ENCODE measurements at regions not wholly inside any gene's neighbourhood (a gene's known extent, or its start where the extent isn't known, plus 50 kb on each side); places are given as distances from the start of the nearest gene placed in this dataset.

GRCh38 chr6:97913721-97914120 lies 630.7 kb upstream of the MMS22L start:
- ChIA-PET SMC1A (ENCODE audit: uncharacterized antibody, unreplicated experiment) (no interaction called here), CTCF (no interaction called here), RAD21 (ENCODE audit: unreplicated experiment) (no interaction called here), POLR2A (no interaction called here)
- no peaks in the 10 kb centered on the region for H3K27me3 ChIP-seq (replicated peaks in 1 of 2; ENCODE audit: control insufficient read depth in 2 of 2, insufficient read depth in 2 of 2, low read length in 1 of 2)
- no peaks in the 10 kb centered on the region for H3K4me1 ChIP-seq (ENCODE audit: control insufficient read depth, insufficient read depth, low read length)
- H2AFZ ChIP-seq (ENCODE audit: control insufficient read depth, low read depth, low read length) = no peak overlapping the region
- H3K4me3 ChIP-seq = no peak overlapping the region
- no peak overlapping the region for H3K9ac ChIP-seq (ENCODE audit: control insufficient read depth, insufficient read depth, low read length)
- FAIRE-seq (no peak), ATAC-seq (no peak), DNase-seq (ENCODE audit: low read depth, low spot score) (no peak)
- no peaks in the 10 kb centered on the region for H4K20me1 ChIP-seq (ENCODE audit: control insufficient read depth, insufficient read depth)
- in situ Hi-C loops (cut with MboI) (no loop called here), intact Hi-C loops (cut with micrococcal nuclease; ENCODE audit: unreplicated experiment) (no loop called here)
- WGBS (ENCODE audit: insufficient coverage, insufficient replicate concordance, low lambda C conversion rate, missing lambda C conversion rate) = 0% methylated on average over 1 of the region's 1 CpG
- H3K27ac ChIP-seq (ENCODE audit: control insufficient read depth, insufficient read depth) = no peak overlapping the region
- no peak overlapping the region for H3K4me2 ChIP-seq (ENCODE audit: control insufficient read depth, insufficient read depth)
- H3K79me2 ChIP-seq (ENCODE audit: control insufficient read depth, insufficient read depth, low read length) = no peaks in the 10 kb centered on the region
- no peaks in the 10 kb centered on the region for H3K36me3 ChIP-seq (ENCODE audit: control insufficient read depth in 2 of 2, insufficient read depth in 2 of 2, low read length in 1 of 2)
- no peaks in the 10 kb centered on the region for H3K9me3 ChIP-seq (replicated peaks; ENCODE audit: control insufficient read depth, insufficient read depth, low read length)
- no TSS peak for BruUV-seq (replicated peaks)
- TF ChIP-seq BCL11A (IDR thresholded peaks at IDR 0.05; ENCODE audit: low read depth, low read length) (0 out of 2 replicates have a peak, but pooled peaks have one; percentile 7), NR2F1 (conservative IDR thresholded peaks at IDR 0.05) (peak; percentile 74), MEF2B (IDR thresholded peaks at IDR 0.05; ENCODE audit: partially characterized antibody, poor library complexity, severe bottlenecking) (peak; percentile 51), ZNF24 (IDR thresholded peaks at IDR 0.05) (no peak), ZNF207 (IDR thresholded peaks at IDR 0.05; ENCODE audit: borderline replicate concordance) (no peak), IKZF1 (conservative IDR thresholded peaks at IDR 0.05) (0 out of 2 replicates have a peak, but pooled peaks have one; percentile 13), SMC3 (IDR thresholded peaks at IDR 0.05; ENCODE audit: borderline replicate concordance, low read length) (no peak), SMARCA5 (IDR thresholded peaks at IDR 0.05) (no peak), TBL1XR1 (IDR thresholded peaks at IDR 0.05; ENCODE audit: low read depth, low read length) (no peak), ZBTB40 (IDR thresholded peaks at IDR 0.05; ENCODE audit: borderline replicate concordance) (no peak), MTA2 (IDR thresholded peaks at IDR 0.05; ENCODE audit: low read depth) (peak; percentile 89), BACH1 (IDR thresholded peaks at IDR 0.05; ENCODE audit: borderline replicate concordance) (no peak), CBFB (IDR thresholded peaks at IDR 0.05; ENCODE audit: low read depth) (no peak), RUNX3 (IDR thresholded peaks at IDR 0.05; ENCODE audit: low read length) (no peak), RFX5 (IDR thresholded peaks at IDR 0.05; ENCODE audit: low read depth, low read length) (no peak), ZNF384 (IDR thresholded peaks at IDR 0.05; ENCODE audit: borderline replicate concordance, low read depth, low read length) (no peak)
- TF ChIP-seq, protein P1, sequence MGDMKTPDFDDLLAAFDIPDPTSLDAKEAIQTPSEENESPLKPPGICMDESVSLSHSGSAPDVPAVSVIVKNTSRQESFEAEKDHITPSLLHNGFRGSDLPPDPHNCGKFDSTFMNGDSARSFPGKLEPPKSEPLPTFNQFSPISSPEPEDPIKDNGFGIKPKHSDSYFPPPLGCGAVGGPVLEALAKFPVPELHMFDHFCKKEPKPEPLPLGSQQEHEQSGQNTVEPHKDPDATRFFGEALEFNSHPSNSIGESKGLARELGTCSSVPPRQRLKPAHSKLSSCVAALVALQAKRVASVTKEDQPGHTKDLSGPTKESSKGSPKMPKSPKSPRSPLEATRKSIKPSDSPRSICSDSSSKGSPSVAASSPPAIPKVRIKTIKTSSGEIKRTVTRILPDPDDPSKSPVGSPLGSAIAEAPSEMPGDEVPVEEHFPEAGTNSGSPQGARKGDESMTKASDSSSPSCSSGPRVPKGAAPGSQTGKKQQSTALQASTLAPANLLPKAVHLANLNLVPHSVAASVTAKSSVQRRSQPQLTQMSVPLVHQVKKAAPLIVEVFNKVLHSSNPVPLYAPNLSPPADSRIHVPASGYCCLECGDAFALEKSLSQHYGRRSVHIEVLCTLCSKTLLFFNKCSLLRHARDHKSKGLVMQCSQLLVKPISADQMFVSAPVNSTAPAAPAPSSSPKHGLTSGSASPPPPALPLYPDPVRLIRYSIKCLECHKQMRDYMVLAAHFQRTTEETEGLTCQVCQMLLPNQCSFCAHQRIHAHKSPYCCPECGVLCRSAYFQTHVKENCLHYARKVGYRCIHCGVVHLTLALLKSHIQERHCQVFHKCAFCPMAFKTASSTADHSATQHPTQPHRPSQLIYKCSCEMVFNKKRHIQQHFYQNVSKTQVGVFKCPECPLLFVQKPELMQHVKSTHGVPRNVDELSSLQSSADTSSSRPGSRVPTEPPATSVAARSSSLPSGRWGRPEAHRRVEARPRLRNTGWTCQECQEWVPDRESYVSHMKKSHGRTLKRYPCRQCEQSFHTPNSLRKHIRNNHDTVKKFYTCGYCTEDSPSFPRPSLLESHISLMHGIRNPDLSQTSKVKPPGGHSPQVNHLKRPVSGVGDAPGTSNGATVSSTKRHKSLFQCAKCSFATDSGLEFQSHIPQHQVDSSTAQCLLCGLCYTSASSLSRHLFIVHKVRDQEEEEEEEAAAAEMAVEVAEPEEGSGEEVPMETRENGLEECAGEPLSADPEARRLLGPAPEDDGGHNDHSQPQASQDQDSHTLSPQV (IDR thresholded peaks at IDR 0.05) = no peak

Data from GM12878 (cell line).